Esophagus squamous epithelium (tissue), 5 donors: ENCODE measurements at regions not wholly inside any gene's neighbourhood (a gene's known extent, or its start where the extent isn't known, plus 50 kb on each side); places are given as distances from the start of the nearest gene placed in this dataset.

Experiments used
- DNase-seq: peaks from one replicate; lab custom pipeline; 2025; lab: John Stamatoyannopoulos, UW
- H3K27ac ChIP-seq, 4 donors: fragments of 200-600 bp; sonication (generic); one replicate each; pipeline ENCODE4 v1.5.1; 2016 to 2019; ENCODE audit warnings: mild to moderate bottlenecking in 1 of 4
- H3K27me3 ChIP-seq, 4 donors: fragments of 200-600 bp; sonication (generic); 1 replicate in 3 of 4; 2 replicates in 1 of 4; pipeline versions ENCODE4 v1.5.1 to v1.6.0; 2017 to 2021; ENCODE audit warnings: antibody characterized with exemption in 1 of 4
- H3K36me3 ChIP-seq, 3 donors: fragments of 200-600 bp; sonication (generic); one replicate each; pipeline ENCODE4 v1.5.1; 2016 to 2019
- H3K4me1 ChIP-seq, 3 donors: fragments of 200-600 bp; sonication (generic); one replicate each; pipeline ENCODE4 v1.5.1; 2017 to 2019
- H3K4me3 ChIP-seq, 4 donors: fragments of 200-600 bp; sonication (generic); 1 replicate in 3 of 4; 2 replicates in 1 of 4; pipeline ENCODE4 v1.5.1; 2016 to 2019; ENCODE audit warnings: mild to moderate bottlenecking in 2 of 4, moderate library complexity in 1 of 4
- H3K9me3 ChIP-seq, 3 donors: fragments of 200-600 bp; sonication (generic); one replicate each; pipeline ENCODE4 v1.5.1; 2016 to 2019
- CTCF ChIP-seq, 6 experiments: fragments of 450-650 bp in 4 of 6; fragments of 200-600 bp in 2 of 6; sonication (generic) in 2 of 6; IDR thresholded peaks; one replicate each; pipeline ENCODE4 v1.5.1; 2016 to 2019; ENCODE audit warnings: antibody characterized with exemption in 6 of 6, mild to moderate bottlenecking in 4 of 6, moderate library complexity in 4 of 6
- POLR2A ChIP-seq, 4 donors: fragments of 450-650 bp; IDR thresholded peaks; one replicate each; pipeline ENCODE4 v1.6.1; 2017; ENCODE audit warnings: antibody characterized with exemption in 4 of 4, mild to moderate bottlenecking in 4 of 4, moderate library complexity in 3 of 4
- WGBS, 2 donors: methylation state at CpG; one replicate each; pipeline ENCODE4 v1.1.5; 2018; 5-methylcytosine and 5-hydroxymethylcytosine counted together
- intact Hi-C: fragments of 100-400 bp; cut with DNase I; formaldehyde crosslinking; loops from one replicate; pipeline ENCODE4 v1.15.0; 2022
- donor health status: DM: yes; HTN: yes; CAD: no.

DNA sequence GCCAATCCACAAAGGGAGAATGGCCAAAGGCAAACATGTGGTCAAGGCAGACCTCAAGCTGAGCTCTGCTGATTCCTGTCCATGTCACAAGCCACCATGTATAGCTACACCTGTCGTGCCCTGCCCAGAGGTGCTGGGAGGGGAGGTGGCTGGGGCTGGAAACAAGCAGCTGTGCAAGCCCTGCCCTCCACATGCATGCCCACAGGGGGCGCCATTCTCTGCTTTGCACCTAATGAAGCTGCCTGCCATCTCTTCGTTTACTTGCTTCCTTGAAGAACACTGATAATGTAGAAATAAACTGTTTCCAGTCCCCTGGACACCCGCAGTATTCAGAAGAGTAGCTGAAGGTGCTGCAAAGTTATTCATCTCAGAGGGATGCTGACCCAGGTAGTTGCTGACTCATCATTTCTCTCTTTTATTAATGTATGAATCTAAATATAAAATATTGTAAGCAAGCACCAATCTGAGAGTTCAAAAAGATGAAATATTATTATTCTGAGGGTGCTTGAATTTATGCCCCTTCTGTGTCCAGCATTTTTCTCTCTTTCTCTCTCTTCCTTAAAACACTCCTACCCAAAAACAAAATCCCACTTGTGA lies 278.6 kb downstream of the ADGRA3 start:
- H3K27me3 ChIP-seq: no peaks in the 10 kb centered on the region
- H3K36me3 ChIP-seq: no peaks in the 10 kb centered on the region
- intact Hi-C loops: no loop called here
- H3K4me3 ChIP-seq: peak overlapping the region in 2 of 4 donors; percentile 4 to 43
- H3K27ac ChIP-seq: no peak overlapping the region
- no peak for DNase-seq
- H3K9me3 ChIP-seq: no peaks in the 10 kb centered on the region
- no peaks in the 10 kb centered on the region for H3K4me1 ChIP-seq
- TF ChIP-seq POLR2A (IDR thresholded peaks at IDR 0.05) (no peak), CTCF (IDR thresholded peaks at IDR 0.05) (peak in 4 of 6 experiments; percentile 27 to 49 (median 38))
- 22 to 23% methylated on average over 4 of the region's 4 CpGs for WGBS, 2 donors

DNA sequence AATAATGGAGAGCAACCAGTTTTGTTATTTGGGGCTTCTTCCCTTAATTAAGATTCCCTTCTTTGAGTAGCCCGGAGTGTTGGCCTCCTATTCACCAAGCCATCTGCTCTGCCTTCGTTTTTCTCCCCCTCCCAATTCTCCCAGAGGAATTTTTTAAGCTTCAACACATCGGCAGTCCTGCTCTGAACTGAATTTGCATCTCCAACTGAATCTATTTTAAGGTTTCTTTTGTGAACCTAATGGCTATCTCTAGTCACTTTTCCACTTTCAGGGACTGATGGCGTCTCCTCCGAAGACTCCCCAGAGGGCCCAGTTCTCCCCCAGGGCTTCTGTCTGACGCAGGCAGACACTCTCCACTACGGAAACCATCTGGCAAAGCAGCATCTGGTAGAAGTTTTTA lies 280.2 kb downstream of the ADGRA3 start:
- no peak for DNase-seq
- Histone ChIP-seq H3K27ac (no peak overlapping the region), H3K4me1 (no peaks in the 10 kb centered on the region), H3K9me3 (no peaks in the 10 kb centered on the region), H3K4me3 (no peak overlapping the region), H3K36me3 (no peaks in the 10 kb centered on the region), H3K27me3 (no peaks in the 10 kb centered on the region)
- 62 to 66% methylated on average over 7 of the region's 7 CpGs for WGBS, 2 donors
- intact Hi-C loops: no loop called here
- TF ChIP-seq CTCF (IDR thresholded peaks at IDR 0.05) (no peak), POLR2A (IDR thresholded peaks at IDR 0.05) (no peak)

- DNase-seq: no peak
- Histone ChIP-seq H3K36me3 (no peaks in the 10 kb centered on the region), H3K27ac (no peak overlapping the region), H3K9me3 (no peaks in the 10 kb centered on the region), H3K27me3 (no peaks in the 10 kb centered on the region), H3K4me3 (no peak overlapping the region), H3K4me1 (no peaks in the 10 kb centered on the region)
- no peak for TF ChIP-seq POLR2A (IDR thresholded peaks at IDR 0.05)
- TF ChIP-seq CTCF (IDR thresholded peaks at IDR 0.05): no peak
- 78 to 79% methylated on average over 7 of the region's 7 CpGs for WGBS, 2 donors
- intact Hi-C loops: no loop called here
Observed at GRCh38 chr4:22233230-22233629, 282.6 kb downstream of the ADGRA3 start.

- WGBS, 2 donors: 74 to 83% methylated on average over 7 to 8 of the region's 9 CpGs
- DNase-seq: no peak
- no peaks in the 10 kb centered on the region for H3K27me3 ChIP-seq
- no peak for TF ChIP-seq POLR2A (IDR thresholded peaks at IDR 0.05)
- TF ChIP-seq CTCF (IDR thresholded peaks at IDR 0.05): no peak
- H3K4me3 ChIP-seq: no peak overlapping the region
- H3K9me3 ChIP-seq: no peaks in the 10 kb centered on the region
- H3K36me3 ChIP-seq: no peaks in the 10 kb centered on the region
- no peak overlapping the region for H3K27ac ChIP-seq
- H3K4me1 ChIP-seq: peaks cover 0 to 27% (median 0%) of the 10 kb centered on the region in 3 donors
- intact Hi-C loops: no loop called here
Observed at GRCh38 chr4:22220965-22221364, 272.4 kb upstream of the KCNIP4 start.

GRCh38 chr4:22217480-22217879 lies 268.9 kb upstream of the KCNIP4 start:
- H3K27me3 ChIP-seq: no peaks in the 10 kb centered on the region
- TF ChIP-seq CTCF (IDR thresholded peaks at IDR 0.05) (no peak), POLR2A (IDR thresholded peaks at IDR 0.05) (no peak)
- peaks cover 0 to 27% (median 0%) of the 10 kb centered on the region in 3 donors for H3K4me1 ChIP-seq
- H3K9me3 ChIP-seq: no peaks in the 10 kb centered on the region
- 29 to 48% methylated on average over 5 of the region's 5 CpGs for WGBS, 2 donors
- H3K36me3 ChIP-seq: no peaks in the 10 kb centered on the region
- H3K27ac ChIP-seq: no peak overlapping the region
- DNase-seq: no peak
- intact Hi-C loops: no loop called here
- H3K4me3 ChIP-seq: no peak overlapping the region
